Neutrophil (primary cell): ENCODE measurements at regions not wholly inside any gene's neighbourhood (a gene's known extent, or its start where the extent isn't known, plus 50 kb on each side); places are given as distances from the start of the nearest gene placed in this dataset.

Source experiments
- H3K27ac ChIP-seq: fragments of 200-600 bp; sonication (generic); 2 replicates; pipeline ENCODE4 v1.5.1; 2016; ENCODE audit warnings: mild to moderate bottlenecking, moderate library complexity
- H3K27me3 ChIP-seq: fragments of 200-600 bp; sonication (generic); 2 replicates; pipeline ENCODE4 v1.6.0; 2016; ENCODE audit warnings: mild to moderate bottlenecking
- H3K36me3 ChIP-seq: fragments of 200-600 bp; sonication (generic); 2 replicates; pipeline ENCODE4 v1.5.1; 2017
- H3K4me1 ChIP-seq, 2 experiments: fragments of 200-600 bp in 1 of 2; sonication (generic) in 1 of 2; 1 replicate in 1 of 2; 2 replicates in 1 of 2; pipeline versions ENCODE4 v1.5.1 to v1.6.1; 2013 to 2016; ENCODE audit warnings: low read depth in 1 of 2, low read length in 1 of 2, mild to moderate bottlenecking in 1 of 2, moderate library complexity in 1 of 2; ENCODE audit not compliant: control insufficient read depth in 1 of 2, insufficient read depth in 1 of 2
- H3K4me3 ChIP-seq, 2 experiments: fragments of 200-600 bp in 1 of 2; sonication (generic) in 1 of 2; 1 replicate in 1 of 2; 2 replicates in 1 of 2; pipeline ENCODE4 v1.5.1; 2013 to 2016; ENCODE audit warnings: low read depth in 1 of 2, low read length in 1 of 2, mild to moderate bottlenecking in 1 of 2, moderate library complexity in 1 of 2
- H3K9me3 ChIP-seq: fragments of 200-600 bp; sonication (generic); 2 replicates; pipeline ENCODE4 v1.5.1; 2016
- TF ChIP-seq, protein P1 (sequence below): fragments of 200-600 bp; sonication (generic); IDR thresholded peaks from 2 replicates; pipeline ENCODE4 v1.5.1; 2016; ENCODE audit warnings: antibody characterized with exemption

DNA sequence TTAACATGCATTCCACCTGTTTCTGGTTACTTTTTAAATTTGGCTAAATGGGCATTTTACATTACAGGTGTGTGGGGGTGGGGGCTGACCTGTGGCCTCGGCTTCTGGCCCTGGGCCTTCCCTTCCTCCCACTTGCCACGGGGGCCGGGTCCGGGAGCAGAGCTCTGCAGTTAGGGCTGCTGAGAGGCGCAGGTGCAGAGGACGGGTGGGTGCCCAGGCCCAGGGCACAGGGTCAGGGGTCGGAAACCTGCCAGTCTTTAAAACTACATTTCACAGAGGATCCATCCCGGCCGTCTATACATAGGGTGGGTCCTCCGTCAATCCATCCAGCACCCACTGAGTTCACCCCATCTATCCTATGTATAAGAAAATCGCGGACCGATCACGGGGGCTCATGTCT is 106.5 kb upstream of the INSIG1 start:
- TF ChIP-seq, protein P1, sequence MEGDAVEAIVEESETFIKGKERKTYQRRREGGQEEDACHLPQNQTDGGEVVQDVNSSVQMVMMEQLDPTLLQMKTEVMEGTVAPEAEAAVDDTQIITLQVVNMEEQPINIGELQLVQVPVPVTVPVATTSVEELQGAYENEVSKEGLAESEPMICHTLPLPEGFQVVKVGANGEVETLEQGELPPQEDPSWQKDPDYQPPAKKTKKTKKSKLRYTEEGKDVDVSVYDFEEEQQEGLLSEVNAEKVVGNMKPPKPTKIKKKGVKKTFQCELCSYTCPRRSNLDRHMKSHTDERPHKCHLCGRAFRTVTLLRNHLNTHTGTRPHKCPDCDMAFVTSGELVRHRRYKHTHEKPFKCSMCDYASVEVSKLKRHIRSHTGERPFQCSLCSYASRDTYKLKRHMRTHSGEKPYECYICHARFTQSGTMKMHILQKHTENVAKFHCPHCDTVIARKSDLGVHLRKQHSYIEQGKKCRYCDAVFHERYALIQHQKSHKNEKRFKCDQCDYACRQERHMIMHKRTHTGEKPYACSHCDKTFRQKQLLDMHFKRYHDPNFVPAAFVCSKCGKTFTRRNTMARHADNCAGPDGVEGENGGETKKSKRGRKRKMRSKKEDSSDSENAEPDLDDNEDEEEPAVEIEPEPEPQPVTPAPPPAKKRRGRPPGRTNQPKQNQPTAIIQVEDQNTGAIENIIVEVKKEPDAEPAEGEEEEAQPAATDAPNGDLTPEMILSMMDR: no peak
- Histone ChIP-seq H3K4me1 (peaks cover 0 to 4% of the 10 kb centered on the region in 2 experiments), H3K27me3 (peaks cover 13% of the 10 kb centered on the region), H3K4me3 (no peak overlapping the region), H3K9me3 (no peaks in the 10 kb centered on the region), H3K36me3 (no peaks in the 10 kb centered on the region), H3K27ac (no peak overlapping the region)

DNA sequence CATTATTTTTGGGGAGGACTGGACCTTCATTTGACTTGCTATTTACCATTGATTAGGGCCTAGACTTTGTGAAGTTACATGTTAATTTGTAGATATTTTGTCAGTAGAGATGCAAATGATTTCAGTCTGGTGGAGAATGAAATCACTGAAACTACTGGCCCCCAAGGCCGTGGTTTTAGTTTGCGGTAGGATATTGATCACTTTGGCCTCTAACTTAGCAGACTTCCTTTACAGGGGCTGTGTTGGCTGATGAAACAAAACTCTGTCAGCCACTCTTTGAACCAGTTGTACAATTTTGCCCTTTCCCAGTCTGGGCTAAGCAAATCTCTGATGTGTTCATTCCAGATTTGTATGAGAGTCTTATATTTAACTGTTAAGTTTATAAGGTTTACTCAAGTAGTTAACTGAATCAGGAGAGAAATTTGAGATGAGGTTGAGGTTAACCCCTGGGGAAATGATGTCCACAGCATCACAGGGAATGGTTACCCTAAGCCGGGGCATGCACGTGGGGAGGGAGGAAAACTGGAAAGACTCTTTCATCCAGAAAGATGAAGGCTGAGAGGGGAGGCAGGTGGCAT is 105.7 kb upstream of the INSIG1 start:
- no peaks in the 10 kb centered on the region for H3K36me3 ChIP-seq
- no peaks in the 10 kb centered on the region for H3K9me3 ChIP-seq
- no peak overlapping the region for H3K27ac ChIP-seq
- TF ChIP-seq, protein P1: no peak
- H3K4me1 ChIP-seq: peaks cover 0 to 4% of the 10 kb centered on the region in 2 experiments
- peaks cover 13% of the 10 kb centered on the region for H3K27me3 ChIP-seq
- H3K4me3 ChIP-seq: no peak overlapping the region

DNA sequence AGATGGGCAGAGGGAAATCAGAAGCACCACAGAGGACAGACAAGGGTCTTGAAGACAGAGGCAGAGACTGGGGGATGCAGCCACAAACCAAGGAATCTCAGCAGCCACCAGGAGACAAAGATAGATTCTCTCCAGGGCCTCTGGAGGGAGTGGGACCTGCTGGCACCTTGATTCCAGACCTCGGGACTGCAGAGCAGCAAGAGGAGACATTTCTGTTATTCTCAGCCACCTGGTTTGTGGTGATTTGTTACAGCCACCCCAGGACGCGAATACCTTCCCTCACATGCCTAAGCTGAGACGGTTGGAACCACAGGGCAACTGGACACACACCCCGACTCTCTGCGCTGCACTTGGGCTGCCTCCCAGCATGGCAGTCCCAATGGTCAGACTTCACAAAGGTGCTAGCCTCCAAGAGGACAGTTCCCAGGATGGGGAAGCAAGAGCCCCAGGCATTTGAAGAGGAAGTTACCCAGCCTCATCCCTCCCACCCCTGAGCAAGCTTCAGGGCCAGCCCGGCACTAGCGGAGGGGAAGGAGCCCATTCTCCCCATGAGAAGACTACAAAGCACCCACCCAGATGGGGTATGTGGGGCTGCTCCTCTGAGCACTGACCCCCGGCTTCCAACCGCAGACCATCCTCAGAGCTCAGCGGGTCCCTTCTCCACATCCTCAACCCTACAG is 104.6 kb upstream of the INSIG1 start:
- no peak overlapping the region for H3K4me3 ChIP-seq
- no peak overlapping the region for H3K27ac ChIP-seq
- H3K9me3 ChIP-seq: no peaks in the 10 kb centered on the region
- TF ChIP-seq, protein P1: no peak
- peaks cover 13% of the 10 kb centered on the region for H3K27me3 ChIP-seq
- H3K4me1 ChIP-seq: peaks cover 0 to 4% of the 10 kb centered on the region in 2 experiments
- no peaks in the 10 kb centered on the region for H3K36me3 ChIP-seq

DNA sequence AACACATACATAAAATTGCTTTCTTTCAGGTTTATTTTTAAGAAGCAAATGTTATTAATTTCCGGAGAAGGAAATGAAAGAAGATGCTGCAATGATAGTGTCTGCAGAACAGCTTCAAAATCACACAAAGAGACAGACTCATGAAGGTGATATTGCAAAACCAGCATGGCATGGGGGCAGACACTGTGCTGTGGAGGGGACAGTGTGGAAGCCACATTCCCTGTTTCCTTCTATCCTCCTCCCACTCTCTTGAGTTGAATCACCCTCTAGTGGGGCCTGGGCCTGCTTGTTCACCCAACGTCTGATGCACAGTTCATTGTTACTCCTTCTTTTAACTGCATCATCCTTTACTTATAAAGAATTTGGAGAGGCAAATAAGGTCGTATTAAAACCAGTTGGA is 104.0 kb upstream of the INSIG1 start:
- H3K4me3 ChIP-seq: no peak overlapping the region
- TF ChIP-seq, protein P1: no peak
- peaks cover 0 to 4% of the 10 kb centered on the region in 2 experiments for H3K4me1 ChIP-seq
- no peaks in the 10 kb centered on the region for H3K36me3 ChIP-seq
- peaks cover 13% of the 10 kb centered on the region for H3K27me3 ChIP-seq
- H3K9me3 ChIP-seq: no peaks in the 10 kb centered on the region
- no peak overlapping the region for H3K27ac ChIP-seq

DNA sequence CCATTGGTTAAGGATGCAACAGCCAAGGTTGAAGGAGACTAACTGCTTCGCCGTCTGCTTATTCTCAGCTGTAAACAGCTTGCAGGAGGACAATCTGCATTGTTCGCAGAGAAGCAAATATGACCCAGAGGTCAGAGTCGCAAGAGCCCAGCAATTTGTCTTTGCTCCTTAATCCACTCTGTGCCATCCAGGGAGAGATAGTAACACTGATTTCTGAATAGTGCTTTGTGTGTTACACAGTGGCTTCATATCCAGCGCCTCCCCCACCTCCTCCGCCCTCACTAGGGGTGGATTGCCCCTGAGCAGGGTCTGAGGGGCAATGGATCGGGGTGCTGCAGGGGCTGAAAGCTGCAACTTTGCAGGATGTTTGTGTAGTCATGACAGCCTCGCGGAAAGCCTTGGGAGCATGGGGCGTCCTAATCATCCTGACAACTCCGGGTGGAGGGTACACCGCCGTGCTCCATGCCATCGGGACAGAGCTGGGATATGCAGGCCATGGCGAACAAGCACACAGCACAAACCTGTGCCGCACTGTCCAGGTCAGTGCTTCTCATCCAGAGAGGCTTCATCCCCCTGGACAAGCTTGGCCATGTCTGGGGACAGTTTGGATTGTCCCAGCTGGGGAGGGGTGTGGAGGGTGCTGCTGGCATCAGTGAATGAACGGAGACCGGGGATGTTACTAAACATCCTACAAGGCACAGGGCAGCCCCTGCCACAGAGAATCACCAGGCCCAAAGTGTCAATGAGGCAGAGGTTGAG is 103.1 kb upstream of the INSIG1 start:
- no peaks in the 10 kb centered on the region for H3K36me3 ChIP-seq
- H3K27ac ChIP-seq: no peak overlapping the region
- H3K4me1 ChIP-seq: peaks cover 0 to 4% of the 10 kb centered on the region in 2 experiments
- H3K9me3 ChIP-seq: no peaks in the 10 kb centered on the region
- H3K27me3 ChIP-seq: peaks cover 13% of the 10 kb centered on the region
- TF ChIP-seq, protein P1: no peak
- no peak overlapping the region for H3K4me3 ChIP-seq
